IgD-negative memory B cell (primary cell): ENCODE measurements at regions not wholly inside any gene's neighbourhood (a gene's known extent, or its start where the extent isn't known, plus 50 kb on each side); places are given as distances from the start of the nearest gene placed in this dataset.

Experiments
- H3K27ac Mint-ChIP-seq, 3 donors: one replicate each; pipeline ENCODE4 v1.8.0; 2020 to 2022; ENCODE audit warnings: mild to moderate bottlenecking in 3 of 3, mixed read lengths in 3 of 3, moderate library complexity in 1 of 3
- H3K27me3 Mint-ChIP-seq: one replicate; pipeline ENCODE4 v1.8.0; 2021; ENCODE audit warnings: mixed read lengths
- H3K36me3 Mint-ChIP-seq: one replicate; pipeline ENCODE4 v1.8.0; 2020; ENCODE audit warnings: mild to moderate bottlenecking, mixed read lengths
- H3K4me1 Mint-ChIP-seq, 3 donors: one replicate each; pipeline ENCODE4 v1.8.0; 2020 to 2022; ENCODE audit warnings: mixed read lengths in 3 of 3, mild to moderate bottlenecking in 1 of 3
- H3K4me3 Mint-ChIP-seq, 4 donors: one replicate each; pipeline ENCODE4 v1.8.0; 2020 to 2022; ENCODE audit warnings: mild to moderate bottlenecking in 4 of 4, mixed read lengths in 4 of 4, moderate library complexity in 3 of 4
- H3K9me3 Mint-ChIP-seq, 3 donors: one replicate each; pipeline ENCODE4 v1.8.0; 2020 to 2021; ENCODE audit warnings: mixed read lengths in 3 of 3, mild to moderate bottlenecking in 1 of 3

GRCh38 chr3:72408983-72409779 is 439.1 kb downstream of the SHQ1 start:
- peaks cover 1% of the 10 kb centered on the region for H3K36me3 Mint-ChIP-seq
- peak overlapping the region in 1 of 4 donors; percentile 6 for H3K4me3 Mint-ChIP-seq
- H3K27ac Mint-ChIP-seq, result no peak overlapping the region
- no peaks in the 10 kb centered on the region for H3K27me3 Mint-ChIP-seq
- no peaks in the 10 kb centered on the region for H3K9me3 Mint-ChIP-seq
- H3K4me1 Mint-ChIP-seq, result peaks cover 45 to 68% (median 52%) of the 10 kb centered on the region in 3 donors

DNA sequence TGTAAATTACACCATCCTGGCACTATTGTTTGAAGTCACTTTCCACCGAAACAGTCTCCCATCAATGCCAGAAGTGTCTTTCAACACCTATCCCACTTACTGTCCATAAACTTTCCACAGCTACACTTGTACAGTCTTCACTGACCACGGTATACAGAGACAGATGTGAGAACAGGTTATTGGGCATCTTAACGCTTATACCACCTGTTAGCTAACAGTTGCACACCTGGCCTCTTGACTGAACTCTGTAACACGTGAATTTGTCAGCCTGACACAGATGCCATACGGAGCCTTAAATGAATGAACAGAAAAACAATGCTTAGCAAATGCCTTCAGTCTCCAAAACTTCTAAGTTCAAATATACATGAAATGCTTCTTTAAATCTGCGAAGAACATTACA is 440.5 kb downstream of the SHQ1 start:
- no peaks in the 10 kb centered on the region for H3K27me3 Mint-ChIP-seq
- peaks cover 1% of the 10 kb centered on the region for H3K36me3 Mint-ChIP-seq
- H3K27ac Mint-ChIP-seq, result no peak overlapping the region
- H3K4me1 Mint-ChIP-seq, result peaks cover 51 to 70% (median 56%) of the 10 kb centered on the region in 3 donors
- H3K4me3 Mint-ChIP-seq, result peak overlapping the region in 1 of 4 donors; percentile 56
- H3K9me3 Mint-ChIP-seq, result no peaks in the 10 kb centered on the region

GRCh38 chr3:72405943-72406566 is 442.2 kb downstream of the SHQ1 start:
- Mint-ChIP-seq H3K27ac (peak overlapping the region in 1 of 3 donors; percentile 67), H3K27me3 (no peaks in the 10 kb centered on the region), H3K4me3 (no peak overlapping the region)

GRCh38 chr3:72401005-72401545 is 447.2 kb downstream of the SHQ1 start:
- Mint-ChIP-seq H3K9me3 (no peaks in the 10 kb centered on the region), H3K36me3 (peaks cover 1% of the 10 kb centered on the region), H3K27me3 (no peaks in the 10 kb centered on the region), H3K27ac (no peak overlapping the region), H3K4me3 (no peak overlapping the region), H3K4me1 (peaks cover 34 to 45% (median 41%) of the 10 kb centered on the region in 3 donors)

More at GRCh38 chr3:72405943-72406566, 442.2 kb downstream of the SHQ1 start:
- Mint-ChIP-seq H3K9me3 (no peaks in the 10 kb centered on the region), H3K4me1 (peaks cover 44 to 54% (median 48%) of the 10 kb centered on the region in 3 donors), H3K36me3 (peaks cover 1% of the 10 kb centered on the region)

- Mint-ChIP-seq H3K27me3 (no peaks in the 10 kb centered on the region), H3K9me3 (no peaks in the 10 kb centered on the region), H3K36me3 (peaks cover 4% of the 10 kb centered on the region), H3K4me1 (peaks cover 30 to 38% (median 37%) of the 10 kb centered on the region in 3 donors), H3K4me3 (no peak overlapping the region), H3K27ac (no peak overlapping the region)
Measured at GRCh38 chr3:72398781-72399180, 449.5 kb downstream of the SHQ1 start.

DNA sequence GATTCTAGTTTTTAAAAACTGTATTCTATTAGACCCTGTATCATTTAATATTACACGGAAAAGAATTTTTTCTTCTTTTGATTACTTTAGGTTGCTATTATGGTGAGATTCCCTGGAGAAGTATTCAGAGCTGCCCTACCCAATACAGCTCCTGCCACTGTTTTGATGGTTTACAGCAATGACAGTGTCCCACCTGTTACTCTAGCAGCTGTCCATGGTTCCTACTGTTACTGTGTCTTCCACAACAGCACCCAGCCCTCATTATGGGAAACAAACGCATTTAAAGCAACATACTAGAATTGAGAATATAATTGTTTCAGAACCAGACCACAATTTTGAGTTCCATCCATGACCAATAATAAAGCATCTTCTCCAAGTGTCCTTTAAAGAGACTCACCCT is 450.7 kb downstream of the SHQ1 start:
- H3K4me1 Mint-ChIP-seq, result peaks cover 26 to 38% (median 35%) of the 10 kb centered on the region in 3 donors
- peaks cover 6% of the 10 kb centered on the region for H3K36me3 Mint-ChIP-seq
- no peaks in the 10 kb centered on the region for H3K27me3 Mint-ChIP-seq
- no peak overlapping the region for H3K27ac Mint-ChIP-seq
- H3K9me3 Mint-ChIP-seq, result no peaks in the 10 kb centered on the region
- no peak overlapping the region for H3K4me3 Mint-ChIP-seq

- Mint-ChIP-seq H3K27me3 (no peaks in the 10 kb centered on the region), H3K4me1 (peaks cover 26 to 38% (median 35%) of the 10 kb centered on the region in 3 donors), H3K36me3 (peaks cover 6% of the 10 kb centered on the region), H3K27ac (peak overlapping the region in 1 of 3 donors; percentile 43), H3K4me3 (no peak overlapping the region), H3K9me3 (no peaks in the 10 kb centered on the region)
Measured at GRCh38 chr3:72396899-72397298, 451.3 kb downstream of the SHQ1 start.

- Mint-ChIP-seq H3K4me3 (peak overlapping the region in 1 of 4 donors; percentile 29), H3K27ac (no peak overlapping the region)
Measured at GRCh38 chr3:72395776-72396311, 452.4 kb downstream of the SHQ1 start.

GRCh38 chr3:72393455-72393854 is 454.8 kb downstream of the SHQ1 start:
- Mint-ChIP-seq H3K27me3 (no peaks in the 10 kb centered on the region), H3K4me1 (peaks cover 23 to 37% (median 35%) of the 10 kb centered on the region in 3 donors), H3K27ac (peak overlapping the region in 1 of 3 donors; percentile 68), H3K9me3 (no peaks in the 10 kb centered on the region), H3K36me3 (peaks cover 6% of the 10 kb centered on the region), H3K4me3 (peak overlapping the region in 1 of 4 donors; percentile 23)

More at GRCh38 chr3:72395776-72396311, 452.4 kb downstream of the SHQ1 start:
- Mint-ChIP-seq H3K27me3 (no peaks in the 10 kb centered on the region), H3K9me3 (no peaks in the 10 kb centered on the region), H3K4me1 (peaks cover 26 to 38% (median 35%) of the 10 kb centered on the region in 3 donors), H3K36me3 (peaks cover 6% of the 10 kb centered on the region)

DNA sequence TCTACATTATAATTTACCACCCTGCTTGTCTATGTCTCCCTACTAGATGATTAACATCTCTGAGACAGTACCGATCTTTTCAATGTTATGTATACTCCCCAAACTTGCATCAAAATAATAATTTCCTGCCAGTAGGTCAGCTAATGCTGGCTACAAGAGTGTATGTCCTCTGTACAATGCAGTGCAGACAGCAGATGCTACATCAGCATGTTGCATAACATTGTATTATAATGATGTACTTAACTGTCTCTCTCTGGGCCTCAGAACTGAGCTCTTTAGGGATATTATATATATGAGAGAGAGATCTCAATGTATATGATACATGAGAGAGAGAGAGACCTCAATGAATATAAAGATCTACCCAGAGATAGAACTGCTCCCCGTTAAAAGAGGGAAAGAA is 456.6 kb downstream of the SHQ1 start:
- Mint-ChIP-seq H3K36me3 (peaks cover 6% of the 10 kb centered on the region), H3K4me3 (no peak overlapping the region), H3K27ac (no peak overlapping the region), H3K9me3 (no peaks in the 10 kb centered on the region), H3K27me3 (no peaks in the 10 kb centered on the region), H3K4me1 (peaks cover 30 to 36% (median 31%) of the 10 kb centered on the region in 3 donors)

- H3K27me3 Mint-ChIP-seq, result no peaks in the 10 kb centered on the region
- no peak overlapping the region for H3K27ac Mint-ChIP-seq
- no peak overlapping the region for H3K4me3 Mint-ChIP-seq
- H3K36me3 Mint-ChIP-seq, result peaks cover 6% of the 10 kb centered on the region
- H3K4me1 Mint-ChIP-seq, result peaks cover 29 to 35% (median 30%) of the 10 kb centered on the region in 3 donors
- no peaks in the 10 kb centered on the region for H3K9me3 Mint-ChIP-seq
Measured at GRCh38 chr3:72390841-72391240, 457.4 kb downstream of the SHQ1 start.

DNA sequence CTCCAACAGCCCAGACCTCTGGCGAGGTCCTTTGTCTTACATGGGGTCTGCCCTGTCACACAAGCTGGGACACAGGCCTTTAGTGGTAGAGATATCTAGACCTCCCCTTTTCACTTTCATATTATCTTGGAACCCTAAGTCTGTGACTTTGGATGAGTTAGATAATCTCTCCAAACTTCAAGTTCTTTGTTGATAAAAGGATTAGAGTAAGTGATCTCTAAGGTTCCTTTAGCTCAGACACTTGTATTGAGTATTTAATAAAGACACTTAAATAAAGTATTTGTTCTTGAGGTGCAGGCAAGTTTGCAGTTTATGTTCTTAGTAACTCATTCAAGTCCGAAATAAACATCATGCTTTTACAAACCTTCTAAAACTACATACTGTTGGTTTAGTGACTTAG is 459.6 kb downstream of the SHQ1 start:
- Mint-ChIP-seq H3K27ac (peak overlapping the region in 1 of 3 donors; percentile 17), H3K9me3 (no peaks in the 10 kb centered on the region), H3K27me3 (no peaks in the 10 kb centered on the region), H3K36me3 (peaks cover 5% of the 10 kb centered on the region), H3K4me1 (peaks cover 35 to 37% (median 35%) of the 10 kb centered on the region in 3 donors), H3K4me3 (peak overlapping the region in 1 of 4 donors; percentile 15)

DNA sequence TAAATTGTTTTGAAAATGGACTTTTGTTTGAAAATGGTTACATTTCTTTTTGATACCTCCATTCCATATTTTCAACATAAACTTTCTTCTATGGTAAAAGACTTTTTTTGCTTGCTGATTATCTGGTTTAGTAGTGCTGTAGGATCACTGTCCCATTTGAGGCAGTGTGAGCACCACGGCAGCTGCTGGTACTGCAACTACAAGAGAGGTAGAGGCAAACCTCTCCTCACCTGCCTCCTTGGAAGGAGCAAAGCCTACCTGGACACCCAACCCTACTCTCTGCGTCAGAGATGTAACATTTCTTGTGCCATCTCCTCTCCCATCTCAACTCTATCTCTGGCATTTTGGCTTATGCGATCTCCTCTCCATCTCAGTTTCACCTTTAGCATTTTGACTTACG is 460.1 kb downstream of the SHQ1 start:
- H3K4me3 Mint-ChIP-seq, result no peak overlapping the region
- H3K36me3 Mint-ChIP-seq, result peaks cover 3% of the 10 kb centered on the region
- H3K4me1 Mint-ChIP-seq, result peaks cover 32 to 38% (median 36%) of the 10 kb centered on the region in 3 donors
- no peaks in the 10 kb centered on the region for H3K27me3 Mint-ChIP-seq
- peak overlapping the region in 1 of 3 donors; percentile 17 for H3K27ac Mint-ChIP-seq
- no peaks in the 10 kb centered on the region for H3K9me3 Mint-ChIP-seq

- Mint-ChIP-seq H3K27me3 (no peaks in the 10 kb centered on the region), H3K36me3 (peaks cover 5% of the 10 kb centered on the region), H3K9me3 (no peaks in the 10 kb centered on the region), H3K27ac (no peak overlapping the region), H3K4me1 (peaks cover 46 to 48% (median 47%) of the 10 kb centered on the region in 3 donors), H3K4me3 (no peak overlapping the region)
Measured at GRCh38 chr3:72386327-72387000, 461.8 kb downstream of the SHQ1 start.
